PFSK-1 (cell line): ENCODE measurements at regions not wholly inside any gene's neighbourhood (a gene's known extent, or its start where the extent isn't known, plus 50 kb on each side); places are given as distances from the start of the nearest gene placed in this dataset.

Source experiments
- FOXP2 ChIP-seq: optimal IDR thresholded peaks from 2 replicates; pipeline ENCODE3; 2011; ENCODE audit warnings: borderline replicate concordance, control low read depth, inconsistent platforms; ENCODE audit not compliant: insufficient read depth; ENCODE audit errors: extremely low read length, extremely low read depth
- POLR2AphosphoS5 ChIP-seq: IDR thresholded peaks from 2 replicates; pipeline ENCODE4 v1.6.1; 2012; ENCODE audit warnings: low read depth, mild to moderate bottlenecking, control low read depth, low read length, moderate library complexity
- REST ChIP-seq, 2 experiments: IDR thresholded peaks; 2 replicates each; pipeline versions ENCODE4 v1.6.1 to v1.8.0; 2011 to 2012; ENCODE audit warnings: low read depth in 2 of 2, low read length in 2 of 2, control low read depth in 1 of 2, inconsistent platforms in 1 of 2, mild to moderate bottlenecking in 1 of 2, moderate library complexity in 1 of 2; ENCODE audit not compliant: insufficient read depth in 1 of 2
- SIN3A ChIP-seq: IDR thresholded peaks from 2 replicates; pipeline ENCODE4 v1.6.1; 2012; ENCODE audit warnings: mild to moderate bottlenecking, low read length, moderate library complexity, borderline replicate concordance; ENCODE audit not compliant: insufficient read depth
- TAF1 ChIP-seq: IDR thresholded peaks from 2 replicates; pipeline ENCODE4 v1.6.1; 2012; ENCODE audit warnings: low read length, control low read depth, borderline replicate concordance; ENCODE audit not compliant: insufficient read depth

GRCh38 chr5:82984786-82985735, 92.1 kb downstream of the TMEM167A start:
- TF ChIP-seq FOXP2 = no peak
- no peak for TF ChIP-seq REST (IDR thresholded peaks at IDR 0.05; ENCODE audit: insufficient read depth in 1 of 2, low read depth in 2 of 2, low read length in 2 of 2)
- TF ChIP-seq POLR2AphosphoS5 = no peak
- no peak for TF ChIP-seq SIN3A
- TF ChIP-seq TAF1 = no peak

GRCh38 chr5:82982846-82983245, 94.3 kb downstream of the TMEM167A start:
- no peak for TF ChIP-seq POLR2AphosphoS5
- no peak for TF ChIP-seq REST (IDR thresholded peaks at IDR 0.05; ENCODE audit: insufficient read depth in 1 of 2, low read depth in 2 of 2, low read length in 2 of 2)
- no peak for TF ChIP-seq TAF1
- TF ChIP-seq FOXP2 = no peak
- TF ChIP-seq SIN3A = no peak

- TF ChIP-seq SIN3A = no peak
- TF ChIP-seq POLR2AphosphoS5 = no peak
- TF ChIP-seq REST (IDR thresholded peaks at IDR 0.05; ENCODE audit: insufficient read depth in 1 of 2, low read depth in 2 of 2, low read length in 2 of 2) = no peak
- TF ChIP-seq TAF1 = no peak
- TF ChIP-seq FOXP2 = no peak
These were observed 101.4 kb downstream of the TMEM167A start for GRCh38 chr5:82975812-82976211.

GRCh38 chr5:82975396-82975795, 101.8 kb downstream of the TMEM167A start:
- no peak for TF ChIP-seq FOXP2
- no peak for TF ChIP-seq SIN3A
- no peak for TF ChIP-seq POLR2AphosphoS5
- no peak for TF ChIP-seq TAF1
- no peak for TF ChIP-seq REST (IDR thresholded peaks at IDR 0.05; ENCODE audit: insufficient read depth in 1 of 2, low read depth in 2 of 2, low read length in 2 of 2)
